ENCODE measurements at regions not wholly inside any gene's neighbourhood (a gene's known extent, or its start where the extent isn't known, plus 50 kb on each side); places are given as distances from the start of the nearest gene placed in this dataset.

GRCh38 chr6:109918227-109918626 lies 59.9 kb upstream of the GPR6 start:
- no peak for DNase-seq (ENCODE audit: low read depth in 2 of 2)

- DNase-seq (ENCODE audit: low read depth in 2 of 2), result no peak
Observed at GRCh38 chr6:109920911-109921310, 57.2 kb upstream of the GPR6 start.

- DNase-seq (ENCODE audit: low read depth in 2 of 2), result no peak
Observed at GRCh38 chr6:109922851-109923250, 55.3 kb upstream of the GPR6 start.

GRCh38 chr6:109925075-109925474 lies 53.0 kb upstream of the GPR6 start:
- DNase-seq (ENCODE audit: low read depth in 2 of 2), result peak in 1 of 2 donors; percentile 9

- peak in 1 of 2 donors; percentile 1 for DNase-seq (ENCODE audit: low read depth in 2 of 2)
Observed at GRCh38 chr6:109927052-109927451, 51.1 kb upstream of the GPR6 start.

Measured in lung microvascular endothelial cell (primary cell).